IMR-90 (cell line): ENCODE measurements at regions not wholly inside any gene's neighbourhood (a gene's known extent, or its start where the extent isn't known, plus 50 kb on each side); places are given as distances from the start of the nearest gene placed in this dataset.

Experiments
- ATAC-seq: fragments of 200-7000 bp; cut with Tn5 transposase; 2 replicates; pipeline ENCODE4 v1.9.1; 2020; ENCODE audit warnings: low read depth, mild to moderate bottlenecking, moderate library complexity
- BruUV-seq: library from RNA; stranded (reverse); fragments of 400-500 nt; replicated peaks from 2 replicates; lab custom pipeline; 2021; lab: Mats Ljungman, UMichigan
- CTCF ChIA-PET: fragments of 300-600 bp; formaldehyde crosslinking; extraction: SDS; loops from one replicate; lab custom pipeline; 2021; ENCODE audit warnings: antibody characterized with exemption; lab: Yijun Ruan, JAX
- POLR2A ChIA-PET: fragments of 300-600 bp; sonication (Branson Sonifier 250); formaldehyde crosslinking; loops from one replicate; lab custom pipeline; 2022; ENCODE audit warnings: antibody characterized with exemption; ENCODE audit not compliant: unreplicated experiment; lab: Charles Lee
- DNase-seq: peaks from one replicate; pipeline ENCODE4 v3.0.0; 2013
- H2AFZ ChIP-seq: replicated peaks from 2 replicates; pipeline ENCODE3; 2013; ENCODE audit warnings: low read length, mild to moderate bottlenecking; ENCODE audit not compliant: poor library complexity
- H2AK5ac ChIP-seq: 2 replicates; pipeline ENCODE4 v1.6.1; 2013; ENCODE audit warnings: low read depth, low read length, inconsistent platforms
- H2AK9ac ChIP-seq: replicated peaks from 2 replicates; pipeline ENCODE3; 2013; ENCODE audit warnings: mild to moderate bottlenecking, low read depth, low read length, moderate library complexity; ENCODE audit not compliant: poor library complexity
- H2BK120ac ChIP-seq: 2 replicates; pipeline ENCODE4 v1.6.1; 2013; ENCODE audit warnings: low read depth, low read length, inconsistent platforms
- H2BK15ac ChIP-seq: 3 replicates; pipeline ENCODE4 v1.6.1; 2013; ENCODE audit warnings: low read depth, low read length, inconsistent platforms
- H2BK20ac ChIP-seq: 2 replicates; pipeline ENCODE4 v1.6.1; 2013; ENCODE audit warnings: low read depth, mild to moderate bottlenecking, inconsistent platforms, low read length, moderate library complexity
- H2BK5ac ChIP-seq: 2 replicates; pipeline ENCODE4 v1.6.1; 2013; ENCODE audit warnings: mild to moderate bottlenecking, low read depth, low read length, inconsistent platforms; ENCODE audit not compliant: poor library complexity, severe bottlenecking
- H3K14ac ChIP-seq: replicated peaks from 2 replicates; pipeline ENCODE4 v1.6.1; 2013; ENCODE audit warnings: low read depth, low read length, inconsistent platforms
- H3K18ac ChIP-seq: 2 replicates; pipeline ENCODE4 v1.6.1; 2013; ENCODE audit warnings: low read depth, low read length, control low read depth
- H3K23ac ChIP-seq: 2 replicates; pipeline ENCODE4 v1.6.1; 2013; ENCODE audit warnings: low read depth, low read length, inconsistent platforms
- H3K27ac ChIP-seq: 2 replicates; pipeline ENCODE4 v1.5.1; 2013; ENCODE audit warnings: mild to moderate bottlenecking, control low read depth, low read length; ENCODE audit not compliant: insufficient read depth
- H3K27me3 ChIP-seq: 2 replicates; pipeline ENCODE4 v1.6.1; 2013; ENCODE audit warnings: low read length; ENCODE audit not compliant: control insufficient read depth, insufficient read depth
- H3K36me3 ChIP-seq: 2 replicates; pipeline ENCODE4 v1.6.1; 2013; ENCODE audit warnings: low read length, mixed read lengths; ENCODE audit not compliant: control insufficient read depth, insufficient read depth
- H3K4ac ChIP-seq: 2 replicates; pipeline ENCODE4 v1.6.1; 2013; ENCODE audit warnings: low read depth, low read length, inconsistent platforms
- H3K4me1 ChIP-seq: 2 replicates; pipeline ENCODE4 v1.6.1; 2013; ENCODE audit warnings: low read length, mixed read lengths; ENCODE audit not compliant: control insufficient read depth, insufficient read depth
- H3K4me2 ChIP-seq: 2 replicates; pipeline ENCODE4 v1.6.1; 2013; ENCODE audit warnings: low read depth, mild to moderate bottlenecking, control low read depth, low read length, moderate library complexity
- H3K4me3 ChIP-seq: 2 replicates; pipeline ENCODE4 v1.5.1; 2013; ENCODE audit warnings: low read depth, mild to moderate bottlenecking, control low read depth, low read length, moderate library complexity; ENCODE audit not compliant: insufficient read depth
- H3K56ac ChIP-seq: 2 replicates; pipeline ENCODE4 v1.6.1; 2013; ENCODE audit warnings: low read length, inconsistent platforms; ENCODE audit not compliant: insufficient read depth; ENCODE audit errors: extremely low read depth
- H3K79me1 ChIP-seq, 2 experiments: 2 replicates each; pipeline ENCODE4 v1.6.1; 2013; ENCODE audit warnings: low read length in 2 of 2, inconsistent platforms in 1 of 2, low read depth in 1 of 2
- H3K9ac ChIP-seq: 2 replicates; pipeline ENCODE4 v1.6.1; 2013; ENCODE audit warnings: low read depth, low read length, control low read depth
- H3K9me1 ChIP-seq: 2 replicates; pipeline ENCODE4 v1.6.1; 2013; ENCODE audit warnings: low read length, inconsistent platforms; ENCODE audit not compliant: insufficient read depth
- H3K9me3 ChIP-seq: 2 replicates; pipeline ENCODE4 v1.6.1; 2013; ENCODE audit warnings: low read length; ENCODE audit not compliant: control insufficient read depth, insufficient read depth
- H4K20me1 ChIP-seq: 2 replicates; pipeline ENCODE4 v1.6.1; 2013; ENCODE audit warnings: low read length, inconsistent platforms; ENCODE audit not compliant: insufficient read depth
- H4K5ac ChIP-seq: 2 replicates; pipeline ENCODE4 v1.6.1; 2013; ENCODE audit warnings: mild to moderate bottlenecking, low read depth, low read length, control low read depth
- H4K8ac ChIP-seq, 2 experiments: 2 replicates each; pipeline ENCODE4 v1.6.1; 2013; ENCODE audit warnings: low read depth in 2 of 2, low read length in 2 of 2, control low read depth in 1 of 2, inconsistent platforms in 1 of 2
- H4K91ac ChIP-seq: 2 replicates; pipeline ENCODE4 v1.6.1; 2013; ENCODE audit warnings: low read depth, low read length, inconsistent platforms; ENCODE audit not compliant: insufficient read depth
- MAFK ChIP-seq: IDR thresholded peaks from 2 replicates; pipeline ENCODE4 v1.6.1; 2012; ENCODE audit warnings: low read depth, low read length, improper control_type of control experiment
- SMC3 ChIP-seq: fragments of 150-350 bp; IDR thresholded peaks from 2 replicates; pipeline ENCODE4 v1.6.1; 2016; ENCODE audit warnings: low read depth, mild to moderate bottlenecking, antibody characterized with exemption, low read length, moderate library complexity
- USF2 ChIP-seq: fragments of 150-350 bp; IDR thresholded peaks from 2 replicates; pipeline ENCODE4 v1.6.1; 2017; ENCODE audit warnings: mild to moderate bottlenecking, antibody characterized with exemption, low read length, low read depth
- WGBS, 2 experiments: methylation state at CpG; one replicate each; pipeline versions ENCODE4 v1.1.5 to v1.1.7; 2013; ENCODE audit warnings: missing lambda C conversion rate in 2 of 2; ENCODE audit not compliant: insufficient read length in 1 of 2; ENCODE audit errors: extremely low coverage in 2 of 2; 5-methylcytosine and 5-hydroxymethylcytosine counted together
- dilution Hi-C: fragments of 300-500 bp; cut with HindIII; formaldehyde crosslinking; loops from one replicate; pipeline ENCODE4 v1.14.3; 2018; ENCODE audit warnings: low sequenced_read_pairs; ENCODE audit not compliant: unreplicated experiment
- in situ Hi-C: fragments of 300-500 bp; cut with MboI; formaldehyde crosslinking; loops from 3 replicates; pipeline ENCODE4 v1.14.3; 2019; ENCODE audit warnings: low sequenced_read_pairs, inconsistent platforms, mixed read lengths
- intact Hi-C: fragments of 100-400 bp; cut with micrococcal nuclease; formaldehyde crosslinking; loops from 2 replicates; pipeline ENCODE4 v1.10.0; 2022

- Histone ChIP-seq H3K9me3 (peaks cover 2% of the 10 kb centered on the region; the same call in 1 of the 2 replicates), H4K20me1 (no peaks in the 10 kb centered on the region), H3K4ac (peak overlapping the region; percentile 6), H4K8ac (peak overlapping the region; percentile 3 to 6; a peak in 3 of 4 replicates), H4K91ac (no peak overlapping the region), H3K23ac (peak overlapping the region; percentile 15; the same call in 1 of the 2 replicates), H2BK120ac (peak overlapping the region; percentile 1; the same call in 1 of the 2 replicates), H2AK9ac (no peak overlapping the region), H4K5ac (peak overlapping the region; percentile 2; the same call in 1 of the 2 replicates), H2BK5ac (no peak overlapping the region), H3K4me3 (no peak overlapping the region; the same call in 1 of the 2 replicates), H3K27me3 (no peaks in the 10 kb centered on the region; the same call in 1 of the 2 replicates), H3K4me2 (peak overlapping the region; percentile 50), H3K9ac (peak overlapping the region; percentile 16), H3K36me3 (no peaks in the 10 kb centered on the region), H3K14ac (peak overlapping the region; percentile 71), H3K79me1 (no peaks in the 10 kb centered on the region), H3K56ac (no peak overlapping the region), H3K4me1 (peaks cover 5% of the 10 kb centered on the region; the same call in 1 of the 2 replicates), H3K27ac (no peak overlapping the region), H3K18ac (peak overlapping the region; percentile 5; the same call in 1 of the 2 replicates), H2AFZ (peak overlapping the region; percentile 79), H3K9me1 (no peaks in the 10 kb centered on the region; the same call in 1 of the 2 replicates), H2AK5ac (0 out of 2 replicates have a peak overlapping the region, but pooled peaks have one; percentile 18), H2BK20ac (peak overlapping the region; percentile 46), H2BK15ac (0 out of 3 replicates have a peak overlapping the region, but pooled peaks have one; percentile 10)
- no CpG with 5 or more reads among the region's 12 CpGs for WGBS, 2 experiments
- intact Hi-C loops, result no loop called here
- DNase-seq, result peak; percentile 59
- dilution Hi-C loops, result no loop called here
- ATAC-seq, result peak; percentile 80
- TF ChIP-seq USF2 (peak; percentile 33; the same call in 1 of the 2 replicates), SMC3 (no peak), MAFK (no peak)
- BruUV-seq, result no TSS peak
- POLR2A ChIA-PET, result no interaction called here
- in situ Hi-C loops, result no loop called here
- CTCF ChIA-PET, result no interaction called here
Measured at GRCh38 chr6:135667691-135668455, 170.3 kb upstream of the AHI1 start.
